MM.1S (cell line): ENCODE measurements at regions not wholly inside any gene's neighbourhood (a gene's known extent, or its start where the extent isn't known, plus 50 kb on each side); places are given as distances from the start of the nearest gene placed in this dataset.

Source experiments
- EZH2 ChIP-seq: fragments of 300-600 bp; sonication (generic); optimal IDR thresholded peaks from 2 replicates; pipeline ENCODE3; 2017; ENCODE audit warnings: low read depth, mild to moderate bottlenecking, antibody characterized with exemption, low read length, mixed read lengths
- TF ChIP-seq, protein P1 (sequence below): fragments of 300-600 bp; sonication (generic); IDR thresholded peaks from 2 replicates; pipeline ENCODE4 v1.5.1; 2016; ENCODE audit warnings: antibody characterized with exemption, low read length, mixed read lengths

DNA sequence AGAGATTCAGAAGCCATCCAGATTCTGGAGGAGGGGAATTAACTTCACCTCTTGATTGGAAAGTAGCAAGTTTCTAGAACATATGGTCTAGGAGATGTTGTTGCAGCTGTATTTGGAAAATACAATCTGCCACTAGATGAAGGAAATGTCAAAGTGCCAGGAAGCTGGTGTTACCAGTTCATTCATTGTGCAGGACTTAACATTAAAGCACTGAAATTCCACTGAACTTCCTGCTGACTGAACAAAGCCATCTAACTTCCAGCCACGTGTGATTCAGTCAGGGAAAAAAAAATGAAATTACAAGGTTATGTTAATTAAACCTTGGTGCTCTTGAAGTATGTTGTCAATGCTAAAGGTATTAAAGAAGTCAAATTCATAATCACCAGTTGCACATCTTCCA lies 321.5 kb upstream of the SASH1 start:
- TF ChIP-seq, protein P1, sequence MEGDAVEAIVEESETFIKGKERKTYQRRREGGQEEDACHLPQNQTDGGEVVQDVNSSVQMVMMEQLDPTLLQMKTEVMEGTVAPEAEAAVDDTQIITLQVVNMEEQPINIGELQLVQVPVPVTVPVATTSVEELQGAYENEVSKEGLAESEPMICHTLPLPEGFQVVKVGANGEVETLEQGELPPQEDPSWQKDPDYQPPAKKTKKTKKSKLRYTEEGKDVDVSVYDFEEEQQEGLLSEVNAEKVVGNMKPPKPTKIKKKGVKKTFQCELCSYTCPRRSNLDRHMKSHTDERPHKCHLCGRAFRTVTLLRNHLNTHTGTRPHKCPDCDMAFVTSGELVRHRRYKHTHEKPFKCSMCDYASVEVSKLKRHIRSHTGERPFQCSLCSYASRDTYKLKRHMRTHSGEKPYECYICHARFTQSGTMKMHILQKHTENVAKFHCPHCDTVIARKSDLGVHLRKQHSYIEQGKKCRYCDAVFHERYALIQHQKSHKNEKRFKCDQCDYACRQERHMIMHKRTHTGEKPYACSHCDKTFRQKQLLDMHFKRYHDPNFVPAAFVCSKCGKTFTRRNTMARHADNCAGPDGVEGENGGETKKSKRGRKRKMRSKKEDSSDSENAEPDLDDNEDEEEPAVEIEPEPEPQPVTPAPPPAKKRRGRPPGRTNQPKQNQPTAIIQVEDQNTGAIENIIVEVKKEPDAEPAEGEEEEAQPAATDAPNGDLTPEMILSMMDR, result no peak
- no peak for TF ChIP-seq EZH2
